ENCODE measurements at regions not wholly inside any gene's neighbourhood (a gene's known extent, or its start where the extent isn't known, plus 50 kb on each side); places are given as distances from the start of the nearest gene placed in this dataset.

GRCh38 chr3:107868449-107868848 lies 222.4 kb downstream of the CD47 start:
- no peak overlapping the region for H3K9ac ChIP-seq (ENCODE audit: low read length)
- H3K9me2 ChIP-seq (ENCODE audit: insufficient read depth, low read length): no peaks in the 10 kb centered on the region
- no peaks in the 10 kb centered on the region for H3K27me3 ChIP-seq (ENCODE audit: insufficient read depth, low read depth, low read length)
- H2AFZ ChIP-seq (ENCODE audit: low read depth, low read length): no peak overlapping the region
- no peaks in the 10 kb centered on the region for H3K79me2 ChIP-seq (replicated peaks; ENCODE audit: insufficient read depth, low read length)
- H3K4me3 ChIP-seq (ENCODE audit: low read length): no peak overlapping the region
- no peak overlapping the region for H3K4me2 ChIP-seq (ENCODE audit: low read length)
- H4K20me1 ChIP-seq (ENCODE audit: insufficient read depth): no peaks in the 10 kb centered on the region
- no peaks in the 10 kb centered on the region for H3K36me3 ChIP-seq (ENCODE audit: insufficient read depth, low read length)
- no peak overlapping the region for H3K27ac ChIP-seq (ENCODE audit: low read length)
- TF ChIP-seq MXI1 (conservative IDR thresholded peaks at IDR 0.05; ENCODE audit: poor library complexity, severe bottlenecking) (no peak), SMC3 (conservative IDR thresholded peaks at IDR 0.05; ENCODE audit: poor library complexity) (no peak), CTCF (IDR thresholded peaks at IDR 0.05; ENCODE audit: poor library complexity, severe bottlenecking) (no peak), REST (IDR thresholded peaks at IDR 0.05; ENCODE audit: borderline replicate concordance) (no peak), EP300 (conservative IDR thresholded peaks at IDR 0.05; ENCODE audit: poor library complexity, severe bottlenecking) (no peak), RAD21 (conservative IDR thresholded peaks at IDR 0.05) (no peak), TAF1 (IDR thresholded peaks at IDR 0.05; ENCODE audit: low read depth) (no peak), EZH2 (IDR thresholded peaks at IDR 0.05; ENCODE audit: borderline replicate concordance, insufficient read depth, low read length, poor library complexity, severe bottlenecking) (no peak)
- no peaks in the 10 kb centered on the region for H3F3A ChIP-seq (ENCODE audit: insufficient read depth, low read length, poor library complexity, severe bottlenecking)
- no peaks in the 10 kb centered on the region for H3K9me3 ChIP-seq (ENCODE audit: low read length)

- Histone ChIP-seq H3F3A (ENCODE audit: insufficient read depth, low read length, poor library complexity, severe bottlenecking) (no peaks in the 10 kb centered on the region), H3K9me3 (ENCODE audit: low read length) (no peaks in the 10 kb centered on the region)
- TF ChIP-seq RAD21 (conservative IDR thresholded peaks at IDR 0.05) (no peak), MXI1 (conservative IDR thresholded peaks at IDR 0.05; ENCODE audit: poor library complexity, severe bottlenecking) (no peak)
Observed at GRCh38 chr3:107861904-107862303, 228.9 kb downstream of the CD47 start.

GRCh38 chr3:107861422-107861821 lies 229.4 kb downstream of the CD47 start:
- Histone ChIP-seq H3F3A (ENCODE audit: insufficient read depth, low read length, poor library complexity, severe bottlenecking) (no peaks in the 10 kb centered on the region), H3K27me3 (ENCODE audit: insufficient read depth, low read depth, low read length) (no peaks in the 10 kb centered on the region), H3K36me3 (ENCODE audit: insufficient read depth, low read length) (no peaks in the 10 kb centered on the region), H2AFZ (ENCODE audit: low read depth, low read length) (no peak overlapping the region), H3K79me2 (replicated peaks; ENCODE audit: insufficient read depth, low read length) (no peaks in the 10 kb centered on the region), H3K4me3 (ENCODE audit: low read length) (no peak overlapping the region), H3K9ac (ENCODE audit: low read length) (no peak overlapping the region), H3K9me3 (ENCODE audit: low read length) (no peaks in the 10 kb centered on the region), H3K27ac (ENCODE audit: low read length) (no peak overlapping the region), H4K20me1 (ENCODE audit: insufficient read depth) (no peaks in the 10 kb centered on the region), H3K4me2 (ENCODE audit: low read length) (no peak overlapping the region), H3K9me2 (ENCODE audit: insufficient read depth, low read length) (no peaks in the 10 kb centered on the region)
- no peak for TF ChIP-seq REST (IDR thresholded peaks at IDR 0.05; ENCODE audit: borderline replicate concordance)
- TF ChIP-seq MXI1 (conservative IDR thresholded peaks at IDR 0.05; ENCODE audit: poor library complexity, severe bottlenecking): no peak
- TF ChIP-seq RAD21 (conservative IDR thresholded peaks at IDR 0.05): no peak
- no peak for TF ChIP-seq EP300 (conservative IDR thresholded peaks at IDR 0.05; ENCODE audit: poor library complexity, severe bottlenecking)
- TF ChIP-seq POLR2AphosphoS5 (IDR thresholded peaks at IDR 0.05): no peak
- no peak for TF ChIP-seq TAF1 (IDR thresholded peaks at IDR 0.05; ENCODE audit: low read depth)
- TF ChIP-seq CTCF (IDR thresholded peaks at IDR 0.05; ENCODE audit: poor library complexity, severe bottlenecking): no peak
- TF ChIP-seq EZH2 (IDR thresholded peaks at IDR 0.05; ENCODE audit: borderline replicate concordance, insufficient read depth, low read length, poor library complexity, severe bottlenecking): no peak
- no peak for TF ChIP-seq SMC3 (conservative IDR thresholded peaks at IDR 0.05; ENCODE audit: poor library complexity)

More at GRCh38 chr3:107861904-107862303, 228.9 kb downstream of the CD47 start:
- no peak overlapping the region for H2AFZ ChIP-seq (ENCODE audit: low read depth, low read length)
- H3K9ac ChIP-seq (ENCODE audit: low read length): no peak overlapping the region
- no peak overlapping the region for H3K4me2 ChIP-seq (ENCODE audit: low read length)
- H3K27ac ChIP-seq (ENCODE audit: low read length): no peak overlapping the region
- H3K4me3 ChIP-seq (ENCODE audit: low read length): no peak overlapping the region
- no peaks in the 10 kb centered on the region for H3K9me2 ChIP-seq (ENCODE audit: insufficient read depth, low read length)
- no peaks in the 10 kb centered on the region for H3K79me2 ChIP-seq (replicated peaks; ENCODE audit: insufficient read depth, low read length)
- H3K27me3 ChIP-seq (ENCODE audit: insufficient read depth, low read depth, low read length): no peaks in the 10 kb centered on the region
- no peaks in the 10 kb centered on the region for H3K36me3 ChIP-seq (ENCODE audit: insufficient read depth, low read length)
- no peaks in the 10 kb centered on the region for H4K20me1 ChIP-seq (ENCODE audit: insufficient read depth)
